ENCODE measurements at regions not wholly inside any gene's neighbourhood (a gene's known extent, or its start where the extent isn't known, plus 50 kb on each side); places are given as distances from the start of the nearest gene placed in this dataset.

- TF ChIP-seq, protein P1, sequence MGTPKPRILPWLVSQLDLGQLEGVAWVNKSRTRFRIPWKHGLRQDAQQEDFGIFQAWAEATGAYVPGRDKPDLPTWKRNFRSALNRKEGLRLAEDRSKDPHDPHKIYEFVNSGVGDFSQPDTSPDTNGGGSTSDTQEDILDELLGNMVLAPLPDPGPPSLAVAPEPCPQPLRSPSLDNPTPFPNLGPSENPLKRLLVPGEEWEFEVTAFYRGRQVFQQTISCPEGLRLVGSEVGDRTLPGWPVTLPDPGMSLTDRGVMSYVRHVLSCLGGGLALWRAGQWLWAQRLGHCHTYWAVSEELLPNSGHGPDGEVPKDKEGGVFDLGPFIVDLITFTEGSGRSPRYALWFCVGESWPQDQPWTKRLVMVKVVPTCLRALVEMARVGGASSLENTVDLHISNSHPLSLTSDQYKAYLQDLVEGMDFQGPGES (IDR thresholded peaks at IDR 0.05; ENCODE audit: low read depth, low read length): no peak
- TF ChIP-seq, protein P2, sequence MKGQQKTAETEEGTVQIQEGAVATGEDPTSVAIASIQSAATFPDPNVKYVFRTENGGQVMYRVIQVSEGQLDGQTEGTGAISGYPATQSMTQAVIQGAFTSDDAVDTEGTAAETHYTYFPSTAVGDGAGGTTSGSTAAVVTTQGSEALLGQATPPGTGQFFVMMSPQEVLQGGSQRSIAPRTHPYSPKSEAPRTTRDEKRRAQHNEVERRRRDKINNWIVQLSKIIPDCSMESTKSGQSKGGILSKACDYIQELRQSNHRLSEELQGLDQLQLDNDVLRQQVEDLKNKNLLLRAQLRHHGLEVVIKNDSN (IDR thresholded peaks at IDR 0.05; ENCODE audit: borderline replicate concordance, low read depth): no peak
- no peak for TF ChIP-seq EP300 (IDR thresholded peaks at IDR 0.05; ENCODE audit: borderline replicate concordance in 1 of 2, low read depth in 1 of 2, low read length in 1 of 2)
- no peak for TF ChIP-seq TCF12 (IDR thresholded peaks at IDR 0.05)
Measured at GRCh38 chr5:96522635-96523355, 89.7 kb upstream of the PCSK1 start (continued).

- H3K27me3 ChIP-seq (ENCODE audit: insufficient read depth): no peaks in the 10 kb centered on the region
- no peaks in the 10 kb centered on the region for H3K36me3 ChIP-seq (replicated peaks in 1 of 2; ENCODE audit: control insufficient read depth in 1 of 2, insufficient read depth in 2 of 2, low read length in 1 of 2)
- H2AFZ ChIP-seq (ENCODE audit: low read depth): no peak overlapping the region
- H3K9ac ChIP-seq: no peak overlapping the region
- H3K4me2 ChIP-seq: no peak overlapping the region
- TF ChIP-seq GABPA (IDR thresholded peaks at IDR 0.05; ENCODE audit: low read depth) (no peak), FOSL2 (IDR thresholded peaks at IDR 0.05; ENCODE audit: borderline replicate concordance, low read depth) (no peak), TAF1 (IDR thresholded peaks at IDR 0.05; ENCODE audit: borderline replicate concordance, low read depth, low read length) (no peak)
- TF ChIP-seq, protein P2 (IDR thresholded peaks at IDR 0.05; ENCODE audit: borderline replicate concordance, low read depth): no peak
- CTCF ChIA-PET: interaction anchor here (1.0 to 1.2 kb wide), 2 partner anchors 10 to 123 kb away, joined by 3 read pairs; no protein-coding TSS in a partner anchor
- no peaks in the 10 kb centered on the region for H3K79me2 ChIP-seq (ENCODE audit: insufficient read depth)
- H3K4me1 ChIP-seq (ENCODE audit: control insufficient read depth in 1 of 2, insufficient read depth in 2 of 2, low read depth in 1 of 2, low read length in 1 of 2): peaks cover 13 to 19% of the 10 kb centered on the region in 2 experiments; a peak in 3 of 4 replicates
- POLR2A ChIA-PET: no interaction called here
- WGBS (ENCODE audit: low lambda C conversion rate): 91% methylated on average over 1 of the region's 1 CpG
- H4K20me1 ChIP-seq (ENCODE audit: insufficient read depth): no peaks in the 10 kb centered on the region
- no peaks in the 10 kb centered on the region for H3K9me3 ChIP-seq
- H3K4me3 ChIP-seq (ENCODE audit: low read depth in 2 of 2, low read length in 1 of 2): no peak overlapping the region
- H3K9me2 ChIP-seq: no peaks in the 10 kb centered on the region
- DNase-seq: no peak
- H3K27ac ChIP-seq (ENCODE audit: low read depth in 2 of 2, low read length in 1 of 2): no peak overlapping the region; a peak in 2 of 4 replicates
- H3F3A ChIP-seq (replicated peaks; ENCODE audit: insufficient read depth): no peaks in the 10 kb centered on the region
Measured at GRCh38 chr5:96527768-96528661, 95.0 kb upstream of the PCSK1 start.
